GM23338 (cell line): ENCODE measurements at regions not wholly inside any gene's neighbourhood (a gene's known extent, or its start where the extent isn't known, plus 50 kb on each side); places are given as distances from the start of the nearest gene placed in this dataset.

ENCODE experiments used
- ATAC-seq: fragments of 200-7000 bp; cut with Tn5 transposase; 3 replicates; pipeline ENCODE4 v1.9.1; 2020
- DNase-seq: peaks from one replicate; pipeline ENCODE4 v3.0.0-alpha.2; 2015; ENCODE audit warnings: low spot score
- H2AFZ ChIP-seq: fragments of 200-600 bp; sonication (generic); 2 replicates; pipeline ENCODE4 v1.8.0; 2016; ENCODE audit warnings: antibody characterized with exemption, mild to moderate bottlenecking, moderate library complexity
- H3F3A ChIP-seq: fragments of 200-600 bp; sonication (generic); replicated peaks from 2 replicates; pipeline ENCODE4 v1.8.0; 2017; ENCODE audit warnings: antibody characterized with exemption, mixed run types, low read depth
- H3K27ac ChIP-seq: fragments of 200-600 bp; sonication (generic); 2 replicates; pipeline ENCODE4 v1.6.1; 2016; ENCODE audit warnings: low read depth
- H3K27me3 ChIP-seq: fragments of 200-600 bp; sonication (generic); 2 replicates; pipeline ENCODE4 v1.8.0; 2016; ENCODE audit warnings: mild to moderate bottlenecking, mixed run types, moderate library complexity; ENCODE audit not compliant: insufficient read depth
- H3K36me3 ChIP-seq: fragments of 200-600 bp; sonication (generic); 2 replicates; pipeline ENCODE4 v1.8.0; 2016; ENCODE audit warnings: mild to moderate bottlenecking; ENCODE audit not compliant: insufficient read depth
- H3K4me1 ChIP-seq: fragments of 200-600 bp; sonication (generic); 2 replicates; pipeline ENCODE4 v1.8.0; 2016; ENCODE audit warnings: mild to moderate bottlenecking, moderate library complexity; ENCODE audit not compliant: insufficient read depth
- H3K4me2 ChIP-seq: fragments of 200-600 bp; sonication (generic); 2 replicates; pipeline ENCODE4 v1.7.1; 2017; ENCODE audit warnings: mixed run types
- H3K4me3 ChIP-seq: fragments of 200-600 bp; sonication (generic); 2 replicates; pipeline ENCODE4 v1.6.1; 2016; ENCODE audit warnings: mixed run types
- H3K79me2 ChIP-seq: fragments of 200-600 bp; sonication (generic); replicated peaks from 2 replicates; pipeline ENCODE4 v1.8.0; 2017; ENCODE audit warnings: mild to moderate bottlenecking; ENCODE audit not compliant: insufficient read depth
- H3K9me2 ChIP-seq: fragments of 200-600 bp; sonication (generic); 2 replicates; pipeline ENCODE4 v1.8.0; 2017; ENCODE audit not compliant: insufficient read depth
- H4K20me1 ChIP-seq: fragments of 200-600 bp; sonication (generic); replicated peaks from 2 replicates; pipeline ENCODE4 v1.8.0; 2017; ENCODE audit warnings: mild to moderate bottlenecking; ENCODE audit not compliant: insufficient read depth
- H3K27ac Mint-ChIP-seq: 2 replicates; pipeline ENCODE4 v1.8.0; 2020; ENCODE audit warnings: inconsistent platforms, mild to moderate bottlenecking, moderate library complexity, mixed read lengths
- H3K27me3 Mint-ChIP-seq: 3 replicates; pipeline ENCODE4 v1.8.0; 2022; ENCODE audit warnings: low read depth, mild to moderate bottlenecking, moderate library complexity, mixed read lengths, inconsistent platforms; ENCODE audit not compliant: insufficient read depth, poor library complexity
- H3K36me3 Mint-ChIP-seq: 3 replicates; pipeline ENCODE4 v1.8.0; 2021; ENCODE audit warnings: low read depth, mild to moderate bottlenecking, inconsistent platforms, moderate library complexity, mixed read lengths
- H3K4me1 Mint-ChIP-seq: 3 replicates; pipeline ENCODE4 v1.8.0; 2020; ENCODE audit warnings: mild to moderate bottlenecking, inconsistent platforms, mixed read lengths
- H3K4me3 Mint-ChIP-seq: 3 replicates; pipeline ENCODE4 v1.8.0; 2021; ENCODE audit warnings: moderate library complexity, mild to moderate bottlenecking, inconsistent platforms, mixed read lengths
- H3K9me3 Mint-ChIP-seq: 3 replicates; pipeline ENCODE4 v1.8.0; 2020; ENCODE audit warnings: moderate library complexity, mild to moderate bottlenecking, inconsistent platforms, mixed read lengths
- ETS1 ChIP-seq: IDR thresholded peaks from 2 replicates; pipeline ENCODE4 v1.6.1; 2016; ENCODE audit warnings: antibody characterized with exemption
- EZH2phosphoT487 ChIP-seq: fragments of 200-600 bp; sonication (generic); IDR thresholded peaks from one replicate; pipeline ENCODE4 v1.8.1; 2018; ENCODE audit warnings: antibody characterized with exemption; ENCODE audit not compliant: unreplicated experiment
- JUNB ChIP-seq: IDR thresholded peaks from one replicate; pipeline ENCODE4 v1.6.1; 2016; ENCODE audit warnings: antibody characterized with exemption; ENCODE audit not compliant: unreplicated experiment
- NANOG ChIP-seq: IDR thresholded peaks from 2 replicates; pipeline ENCODE4 v1.6.1; 2016; ENCODE audit warnings: antibody characterized with exemption, borderline replicate concordance
- POLR2AphosphoS5 ChIP-seq: IDR thresholded peaks from 2 replicates; pipeline ENCODE4 v1.6.1; 2016; ENCODE audit warnings: antibody characterized with exemption, low read depth
- REST ChIP-seq: IDR thresholded peaks from one replicate; pipeline ENCODE4 v1.6.1; 2018; ENCODE audit warnings: antibody characterized with exemption; ENCODE audit not compliant: unreplicated experiment
- STAT1 ChIP-seq: IDR thresholded peaks from one replicate; pipeline ENCODE4 v1.6.1; 2016; ENCODE audit warnings: antibody characterized with exemption; ENCODE audit not compliant: unreplicated experiment
- ZNF114 ChIP-seq: fragments of 250-450 bp; sonication (Bioruptor Pico); IDR thresholded peaks from 2 replicates; pipeline ENCODE4 v1.5.0; 2020; ENCODE audit warnings: mild to moderate bottlenecking, moderate library complexity
- ZNF462 ChIP-seq: fragments of 250-450 bp; sonication (Bioruptor Pico); IDR thresholded peaks from 2 replicates; pipeline ENCODE4 v1.5.0; 2020; ENCODE audit warnings: mild to moderate bottlenecking, moderate library complexity

- no peaks in the 10 kb centered on the region for H4K20me1 ChIP-seq
- no peak overlapping the region for H3K4me2 ChIP-seq
- H3K36me3 Mint-ChIP-seq, result no peaks in the 10 kb centered on the region
- no peak overlapping the region for H3K4me3 ChIP-seq
- H3K4me3 Mint-ChIP-seq, result no peak overlapping the region
- H3K27ac ChIP-seq, result no peak overlapping the region
- H3K9me3 Mint-ChIP-seq, result peaks cover 4% of the 10 kb centered on the region; the same call in 2 of the 3 replicates
- H3F3A ChIP-seq, result no peaks in the 10 kb centered on the region
- H3K27me3 Mint-ChIP-seq, result peaks cover 2% of the 10 kb centered on the region
- DNase-seq (no peak), ATAC-seq (no peak)
- H3K4me1 Mint-ChIP-seq, result no peaks in the 10 kb centered on the region
- no peak overlapping the region for H3K27ac Mint-ChIP-seq
- no peaks in the 10 kb centered on the region for H3K36me3 ChIP-seq
- H3K4me1 ChIP-seq, result no peaks in the 10 kb centered on the region
- H3K27me3 ChIP-seq, result no peaks in the 10 kb centered on the region
- TF ChIP-seq NANOG, result no peak
- TF ChIP-seq ZNF114 (CRISPR knock-in tag), result no peak
- no peak for TF ChIP-seq STAT1
- TF ChIP-seq JUNB, result no peak
- no peak for TF ChIP-seq ZNF462 (CRISPR knock-in tag)
- H3K79me2 ChIP-seq, result no peaks in the 10 kb centered on the region
- 0 out of 2 replicates have a peak, but pooled peaks cover 4% of the 10 kb centered on the region for H3K9me2 ChIP-seq
- no peak overlapping the region for H2AFZ ChIP-seq
These were observed 63.6 kb upstream of the BMPER start for GRCh38 chr7:33841705-33842129.

- Histone ChIP-seq H3K9me2 (0 out of 2 replicates have a peak, but pooled peaks cover 4% of the 10 kb centered on the region), H3K4me2 (no peak overlapping the region), H3K4me1 (no peaks in the 10 kb centered on the region), H2AFZ (no peak overlapping the region), H3K36me3 (no peaks in the 10 kb centered on the region), H3K79me2 (no peaks in the 10 kb centered on the region), H4K20me1 (no peaks in the 10 kb centered on the region), H3K27me3 (no peaks in the 10 kb centered on the region), H3K4me3 (no peak overlapping the region), H3K27ac (no peak overlapping the region), H3F3A (no peaks in the 10 kb centered on the region)
- no peaks in the 10 kb centered on the region for H3K36me3 Mint-ChIP-seq
- ATAC-seq, result no peak
- H3K4me1 Mint-ChIP-seq, result no peaks in the 10 kb centered on the region
- no peak for DNase-seq
- H3K9me3 Mint-ChIP-seq, result no peaks in the 10 kb centered on the region
- H3K4me3 Mint-ChIP-seq, result no peak overlapping the region
- H3K27ac Mint-ChIP-seq, result no peak overlapping the region
- peaks cover 5% of the 10 kb centered on the region for H3K27me3 Mint-ChIP-seq
- TF ChIP-seq ETS1 (no peak), ZNF114 (CRISPR knock-in tag) (no peak), REST (no peak), POLR2AphosphoS5 (no peak), EZH2phosphoT487 (no peak)
These were observed 63.2 kb upstream of the BMPER start for GRCh38 chr7:33842150-33842549.
